ENCODE measurements at regions not wholly inside any gene's neighbourhood (a gene's known extent, or its start where the extent isn't known, plus 50 kb on each side); places are given as distances from the start of the nearest gene placed in this dataset.
A peak's percentile ranks its signal among the peaks of the same experiment; 100 is the strongest.
"Not testable (repeated sequence)": the region's sequence is repeated elsewhere in the genome, so short reads cannot be mapped to it uniquely, and the experiment has no call there.

DNA sequence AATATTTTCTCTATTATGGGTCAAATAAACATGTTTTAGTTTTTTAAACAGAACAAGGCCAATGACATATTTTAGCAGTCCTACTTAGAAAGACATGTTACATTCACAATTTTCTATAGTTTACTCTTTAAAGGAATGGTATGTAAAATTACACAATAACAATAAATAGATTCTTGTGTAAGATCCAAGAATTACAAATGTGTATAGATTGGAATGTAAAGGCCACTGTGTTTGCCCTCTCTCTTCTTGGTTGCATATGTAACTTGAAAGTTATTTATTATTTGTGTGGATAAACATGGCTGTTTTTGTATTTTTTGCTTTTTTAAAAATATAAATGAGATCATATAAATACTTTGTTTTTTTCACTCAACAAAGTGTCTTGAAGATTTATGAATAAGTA, 979.3 kb upstream of the CELF2 start:
- DNase-seq (ENCODE audit: low read depth): peak; percentile 10

DNA sequence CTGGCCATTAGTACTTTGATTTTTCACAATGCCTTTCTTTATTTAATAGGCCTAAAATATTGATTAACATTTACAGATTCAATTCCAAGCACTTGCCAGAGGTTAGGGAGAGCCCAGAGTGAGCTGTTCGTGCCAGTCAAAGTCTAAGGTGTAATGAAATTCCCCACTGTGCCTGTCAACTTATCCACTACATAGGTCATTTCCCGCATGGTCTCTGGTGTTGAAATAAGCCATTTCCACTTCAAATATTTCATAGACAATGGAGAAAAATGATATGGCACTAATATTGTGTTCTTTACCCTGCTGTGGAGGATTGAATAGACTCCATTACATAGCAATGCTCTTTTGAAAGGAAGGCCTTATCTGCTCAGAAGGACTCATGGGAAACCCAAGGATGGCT, 978.1 kb upstream of the CELF2 start:
- no peak for DNase-seq (ENCODE audit: low read depth)

DNA sequence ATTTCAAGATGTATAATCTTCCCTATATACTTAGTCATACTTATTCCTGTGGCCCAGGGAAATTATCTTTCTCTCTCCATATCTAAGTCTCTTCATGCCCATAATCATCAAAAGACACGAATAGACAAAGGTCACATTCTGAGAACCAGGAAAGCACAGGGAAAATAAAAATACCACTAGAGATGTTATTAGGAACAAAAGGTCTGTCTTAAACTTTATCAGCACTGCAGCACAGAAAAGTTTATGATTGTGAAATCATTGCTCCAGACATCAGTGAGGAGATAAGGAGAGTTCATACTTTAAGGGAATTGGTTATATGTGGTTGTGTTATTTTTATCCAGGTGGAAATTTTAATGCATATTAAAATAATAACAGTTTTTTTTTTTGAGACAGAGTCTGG, 974.6 kb upstream of the CELF2 start:
- no peak for DNase-seq (ENCODE audit: low read depth)

DNA sequence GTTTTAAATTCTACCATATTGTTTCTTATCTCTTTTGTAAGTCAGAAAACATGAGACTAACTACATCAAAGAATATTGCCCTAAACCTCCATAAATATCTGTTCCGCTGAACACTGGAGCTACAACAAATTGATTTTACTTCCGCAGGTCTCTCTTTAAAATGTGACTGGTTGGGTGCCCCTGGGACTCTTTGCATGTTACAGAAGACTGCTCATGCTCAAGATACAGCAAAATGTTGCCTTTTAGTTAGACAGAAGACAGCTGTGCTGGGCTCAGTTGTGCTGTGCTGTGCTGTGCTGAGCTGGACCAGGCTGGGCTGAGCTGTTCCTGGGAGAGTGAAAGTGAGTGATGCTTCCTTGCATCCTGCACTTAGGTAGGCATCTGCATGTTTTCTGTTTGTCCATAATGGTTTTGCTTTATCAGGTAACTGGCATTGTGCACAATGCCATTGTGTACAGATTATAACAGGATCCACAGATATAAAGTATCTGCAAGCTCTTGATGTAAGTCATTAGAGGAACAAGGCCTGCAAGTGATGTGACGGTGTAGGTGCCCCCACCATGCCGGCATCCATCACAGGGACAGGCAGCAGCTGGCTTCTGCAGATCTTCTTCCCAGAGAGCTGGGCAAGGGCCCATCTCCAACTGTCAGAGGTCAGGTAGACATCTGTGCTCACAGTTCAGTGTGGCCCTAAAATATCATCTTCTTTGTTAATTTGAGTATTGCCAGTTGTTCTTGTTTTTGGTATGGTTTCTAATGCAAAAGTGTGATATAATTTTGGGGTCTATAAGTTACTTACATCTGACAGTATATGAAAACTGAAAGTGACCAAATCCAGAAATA, 972.5 kb upstream of the CELF2 start:
- no peak for DNase-seq (ENCODE audit: low read depth)

DNA sequence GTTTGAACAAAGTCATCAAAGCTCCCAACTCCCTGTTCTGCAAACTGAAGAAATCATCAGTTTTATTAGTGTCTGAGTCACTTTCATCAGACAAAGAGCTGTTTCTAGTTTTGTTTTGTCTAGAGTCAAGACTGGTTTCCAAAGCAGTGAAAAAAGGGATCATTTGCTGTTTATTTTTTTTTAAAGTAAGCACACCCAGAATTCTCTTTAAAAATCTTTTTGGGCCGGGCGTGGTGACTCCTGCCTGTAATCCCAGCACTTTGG, 972.0 kb upstream of the CELF2 start:
- DNase-seq (ENCODE audit: low read depth): peak; percentile 33

DNA sequence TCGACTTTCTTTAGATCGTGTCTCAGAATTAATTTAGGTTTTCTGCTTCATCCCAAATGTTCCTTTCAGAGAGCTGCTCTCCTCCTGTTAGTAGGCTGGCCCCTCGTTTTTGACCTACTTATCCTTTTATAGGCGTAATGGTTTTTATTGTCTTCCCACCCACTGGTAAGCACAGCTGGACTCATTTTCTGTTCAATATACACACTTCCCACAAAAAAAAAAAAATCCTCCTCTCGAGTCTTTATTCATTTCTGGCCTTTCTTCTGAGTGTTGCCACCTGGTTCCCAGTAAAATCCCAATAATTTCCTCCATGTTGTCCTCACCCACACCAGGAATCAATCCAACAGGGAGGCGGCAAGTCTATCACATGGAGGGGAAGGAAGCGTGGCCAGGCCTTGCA, 970.2 kb upstream of the CELF2 start:
- no peak for DNase-seq (ENCODE audit: low read depth)

DNA sequence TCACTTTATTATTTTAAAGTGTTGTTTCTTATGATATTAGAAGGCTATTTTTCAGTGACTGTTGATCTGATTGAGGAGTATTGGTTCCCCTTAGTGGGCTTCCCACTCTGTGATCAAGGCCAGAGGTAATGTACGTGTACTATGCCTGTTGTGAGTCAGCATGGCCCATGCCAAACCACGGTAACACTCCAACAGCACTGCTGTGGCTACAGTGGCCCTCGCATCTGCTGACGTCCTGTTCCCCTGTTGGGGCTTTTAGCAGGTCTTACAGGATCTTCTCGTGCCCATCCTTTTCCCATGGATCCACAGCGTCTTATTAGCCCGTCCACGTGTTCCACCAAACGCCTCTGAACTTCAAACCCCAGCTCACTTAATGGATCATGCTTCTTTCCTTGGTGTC, 964.6 kb upstream of the CELF2 start:
- DNase-seq (ENCODE audit: low read depth): no peak

DNA sequence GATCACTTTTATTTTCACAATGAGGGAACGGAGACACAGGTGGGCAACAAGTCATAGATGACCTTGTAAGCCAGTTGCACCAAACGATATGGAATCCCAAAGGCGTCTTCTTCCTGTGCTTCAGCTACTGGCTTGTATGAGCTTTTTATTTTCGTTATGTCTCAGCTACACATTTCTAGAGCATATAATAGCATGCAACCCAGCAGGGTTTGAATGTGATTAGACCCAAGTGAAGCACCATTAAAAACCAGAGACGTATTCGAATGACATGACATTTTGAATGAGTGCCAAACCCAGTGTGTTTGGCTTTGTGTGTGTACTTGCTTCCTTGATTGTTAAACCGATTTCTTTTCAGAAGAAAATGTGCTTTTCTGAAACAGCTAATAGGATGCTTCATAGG, 963.2 kb upstream of the CELF2 start:
- DNase-seq (ENCODE audit: low read depth): no peak

DNA sequence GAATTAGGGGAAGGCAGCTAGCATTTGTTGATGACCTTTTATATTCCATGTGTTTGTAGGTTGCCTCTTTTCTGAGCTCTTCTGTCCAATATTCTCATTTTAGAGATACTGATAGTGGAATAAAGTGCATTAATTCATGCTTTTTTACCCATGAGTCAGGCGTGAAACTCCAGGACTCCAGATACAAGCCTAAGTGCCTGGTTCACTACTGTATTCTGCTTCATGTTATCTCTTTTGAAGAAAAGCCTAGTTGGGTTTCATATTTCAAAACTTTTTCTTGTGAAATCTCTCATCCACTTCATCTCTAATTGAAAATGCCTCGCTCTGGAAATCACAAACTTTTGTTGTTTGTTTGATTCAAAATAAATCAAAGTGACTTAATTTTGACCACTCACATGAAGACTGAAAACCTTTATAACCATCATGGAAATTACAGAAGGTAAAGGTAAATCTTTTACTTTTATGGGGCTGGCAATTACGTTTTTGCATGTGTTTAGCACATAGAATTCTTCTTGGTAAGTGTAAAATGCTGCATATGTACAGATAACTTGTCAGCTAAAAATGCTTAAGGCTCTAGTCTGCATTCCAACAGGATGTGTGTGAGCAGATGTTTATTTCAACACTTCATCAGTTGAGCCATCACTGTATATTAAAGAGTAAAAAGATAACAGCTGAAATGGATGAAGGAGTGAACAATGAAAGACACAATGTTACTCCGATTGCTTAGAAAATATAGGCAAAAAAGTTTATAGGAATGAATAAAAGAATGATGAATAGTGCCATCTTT, 961.8 kb upstream of the CELF2 start:
- DNase-seq (ENCODE audit: low read depth): peak; percentile 12

DNA sequence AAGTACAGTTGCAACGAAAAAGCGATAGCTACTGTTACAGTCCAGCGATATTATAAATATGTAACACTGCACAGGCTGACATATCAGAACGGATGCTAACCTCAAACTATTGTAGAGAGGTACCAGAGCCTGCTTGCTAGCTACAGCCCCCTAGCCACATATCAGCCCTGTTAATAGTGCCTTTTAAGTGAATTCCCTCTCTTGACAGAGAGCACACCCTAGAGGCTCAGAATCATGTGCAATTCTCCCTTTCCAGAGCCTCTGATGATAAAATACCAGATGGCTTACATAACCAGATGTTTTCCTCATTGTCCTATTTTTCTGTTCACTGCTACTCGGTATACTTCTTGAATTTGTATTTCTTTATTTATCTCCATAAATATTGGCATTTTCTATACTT, 960.7 kb upstream of the CELF2 start:
- DNase-seq (ENCODE audit: low read depth): peak; percentile 7

DNA sequence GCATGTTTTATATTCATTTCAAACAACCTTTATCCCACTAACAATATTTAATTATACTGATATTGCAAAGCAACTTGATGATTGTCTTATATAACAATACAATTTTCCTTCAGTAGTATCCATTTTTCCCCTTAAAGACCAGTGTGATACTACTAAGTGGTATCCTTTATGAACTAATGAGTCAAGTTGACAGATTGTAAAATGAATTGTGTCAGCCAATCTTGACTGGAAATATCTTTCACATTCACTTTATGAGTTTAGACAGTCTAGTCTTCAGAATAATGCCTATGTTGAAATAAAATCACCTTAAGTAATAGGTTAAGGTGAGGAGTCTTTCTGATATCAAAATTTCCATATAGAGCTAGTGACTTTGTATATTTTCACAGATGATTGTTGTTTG, 950.0 kb upstream of the CELF2 start:
- DNase-seq (ENCODE audit: low read depth): no peak

DNA sequence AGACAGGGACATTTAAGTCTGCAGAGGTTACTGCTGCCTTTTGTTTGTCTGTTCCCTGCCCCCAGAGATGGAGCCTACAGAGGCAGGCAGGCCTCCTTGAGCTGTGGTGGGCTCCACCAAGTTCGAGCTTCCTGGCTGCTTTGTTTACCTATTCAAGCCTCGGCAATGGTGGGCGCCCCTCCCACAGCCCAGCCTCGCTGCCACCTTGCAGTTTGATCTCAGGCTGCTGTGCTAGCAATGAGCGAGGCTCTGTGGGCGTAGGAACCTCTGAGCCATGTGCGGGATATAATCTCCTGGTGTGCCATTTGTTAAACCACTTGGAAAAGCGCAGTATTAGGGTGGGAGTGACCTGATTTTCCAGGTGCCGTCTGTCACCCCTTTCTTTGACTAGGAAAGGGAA, 942.8 kb upstream of the CELF2 start:
- DNase-seq (ENCODE audit: low read depth): not testable (repeated sequence)

DNA sequence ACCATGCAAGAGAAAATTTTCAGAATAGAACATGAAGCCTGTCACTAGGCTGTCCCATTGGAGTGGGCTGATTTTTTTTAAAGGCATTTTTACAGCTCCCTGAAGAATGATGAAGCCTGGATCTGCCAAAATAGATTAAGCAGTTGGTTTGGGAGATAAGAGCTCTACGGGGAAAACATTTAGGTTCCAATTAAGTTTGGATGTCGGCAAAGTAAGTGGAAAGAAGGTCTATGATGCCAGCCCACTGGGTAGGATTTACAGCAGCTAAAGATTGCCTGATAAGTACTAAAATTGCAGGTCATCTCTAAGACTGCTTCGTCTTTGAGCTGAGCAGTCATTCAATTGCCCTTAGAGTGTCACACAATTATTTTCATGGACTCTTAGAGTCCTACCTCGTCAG, 939.2 kb upstream of the CELF2 start:
- DNase-seq (ENCODE audit: low read depth): no peak

DNA sequence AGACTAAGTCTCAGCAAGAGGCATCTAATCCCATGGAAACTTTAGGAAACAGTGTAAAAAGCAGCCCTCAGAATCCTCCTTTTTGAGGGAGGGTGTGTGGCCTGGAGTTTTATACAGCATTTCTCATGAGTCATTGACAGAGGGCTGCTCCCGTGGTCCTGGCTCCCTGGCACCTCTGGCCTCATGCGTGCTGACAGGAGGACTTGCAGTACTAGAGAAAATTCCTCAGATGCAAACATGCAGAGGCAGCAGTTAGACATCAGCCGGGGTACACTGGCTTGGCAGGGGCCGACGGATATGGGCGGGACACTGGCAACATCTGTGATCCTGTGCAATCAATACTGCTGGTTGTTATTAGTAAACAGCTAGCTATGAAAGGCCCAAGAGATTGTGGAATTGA, 925.1 kb upstream of the CELF2 start:
- DNase-seq (ENCODE audit: low read depth): peak; percentile 6

DNA sequence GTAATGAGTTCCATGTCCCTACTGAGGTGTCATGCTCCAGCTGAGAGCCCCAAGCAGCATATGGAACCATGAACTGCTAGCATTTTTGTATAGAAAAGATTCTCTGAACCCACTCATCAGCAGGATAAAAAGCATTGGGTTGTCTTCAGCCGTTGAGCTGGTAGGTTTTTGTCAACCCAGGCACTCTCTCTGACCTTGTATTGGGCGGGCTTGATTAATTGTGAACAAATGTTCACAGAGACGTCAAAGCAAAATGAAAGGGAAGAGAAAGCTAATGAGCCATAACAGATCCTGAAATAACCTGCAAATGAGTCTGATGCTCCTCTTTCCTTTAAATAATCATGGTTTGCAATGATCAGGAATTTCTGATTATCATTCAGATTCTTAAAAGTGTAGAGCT, 924.7 kb upstream of the CELF2 start:
- no peak for DNase-seq (ENCODE audit: low read depth)

DNA sequence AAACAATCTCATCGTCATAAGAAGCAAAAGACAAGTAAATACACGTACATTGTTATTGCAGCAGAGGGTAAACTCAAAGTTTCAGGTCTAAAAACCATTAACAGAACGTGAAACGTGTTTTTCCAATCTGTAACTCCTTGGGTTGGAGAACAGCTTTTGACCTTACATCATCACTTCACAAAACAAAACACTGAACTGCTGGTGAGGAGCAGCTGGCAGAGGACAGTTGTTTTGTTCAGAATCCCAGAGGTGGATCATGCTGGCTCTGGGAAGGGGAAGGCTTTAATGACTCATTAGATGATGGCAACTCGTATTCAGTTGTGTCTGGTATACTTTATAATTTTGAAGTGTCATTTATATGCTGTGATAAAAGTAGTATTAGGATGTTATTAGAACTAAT, 923.0 kb upstream of the CELF2 start:
- no peak for DNase-seq (ENCODE audit: low read depth)

DNA sequence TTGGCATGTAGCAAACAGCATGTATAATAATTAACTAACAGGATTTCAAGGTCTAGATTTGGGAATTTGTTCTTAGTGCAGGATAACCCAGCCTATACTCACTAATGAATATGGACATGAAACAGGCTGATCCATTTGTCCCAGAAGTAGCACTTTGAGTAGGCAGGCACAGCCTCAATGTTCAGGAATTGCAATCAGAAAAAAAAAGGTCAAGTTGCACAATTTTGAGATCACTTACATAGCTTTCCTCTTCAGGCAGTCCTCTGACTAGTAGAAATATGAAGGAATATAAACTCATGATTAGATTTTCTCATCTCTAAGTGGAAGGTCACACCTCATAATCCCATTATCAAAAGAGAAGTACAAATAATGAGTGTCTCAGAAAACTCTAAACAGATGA, 921.4 kb upstream of the CELF2 start:
- no peak for DNase-seq (ENCODE audit: low read depth)

DNA sequence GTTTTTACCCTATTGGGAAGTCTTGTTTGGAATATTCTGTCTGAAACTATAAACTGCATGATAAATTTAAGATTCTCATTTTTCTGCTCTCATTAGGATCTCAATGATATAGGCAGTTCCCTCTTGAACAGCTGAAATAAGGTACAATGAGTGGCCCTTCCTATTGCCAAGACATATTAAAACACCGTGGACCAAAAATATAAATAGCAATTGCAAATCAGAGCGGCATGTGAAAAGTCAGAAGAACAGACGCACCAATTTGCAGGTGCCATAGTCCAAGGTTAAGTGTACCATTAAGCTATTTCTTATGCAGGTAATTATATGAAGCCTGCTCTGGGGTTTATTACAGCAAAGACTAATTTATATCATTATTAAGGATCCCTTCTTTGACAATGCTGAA, 920.8 kb upstream of the CELF2 start:
- no peak for DNase-seq (ENCODE audit: low read depth)

DNA sequence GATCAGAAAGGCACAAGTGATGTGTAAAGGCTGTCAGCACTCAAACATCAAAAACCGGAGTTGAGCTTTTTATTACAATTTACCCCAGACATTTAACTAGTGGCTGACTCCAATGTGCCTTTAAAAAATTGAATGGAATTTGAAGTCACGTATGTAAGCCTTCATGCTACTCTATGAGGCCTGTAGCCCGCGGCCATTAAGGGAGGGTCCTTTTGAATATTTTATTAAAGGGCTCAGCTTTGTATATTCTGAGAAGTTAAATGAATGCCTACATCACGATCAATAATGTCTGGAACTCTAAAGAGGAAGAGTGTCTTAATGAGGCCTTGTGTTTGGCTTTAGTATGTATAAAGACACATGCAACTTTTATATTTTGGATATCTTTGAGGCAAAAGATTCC, 916.6 kb upstream of the CELF2 start:
- DNase-seq (ENCODE audit: low read depth): no peak

DNA sequence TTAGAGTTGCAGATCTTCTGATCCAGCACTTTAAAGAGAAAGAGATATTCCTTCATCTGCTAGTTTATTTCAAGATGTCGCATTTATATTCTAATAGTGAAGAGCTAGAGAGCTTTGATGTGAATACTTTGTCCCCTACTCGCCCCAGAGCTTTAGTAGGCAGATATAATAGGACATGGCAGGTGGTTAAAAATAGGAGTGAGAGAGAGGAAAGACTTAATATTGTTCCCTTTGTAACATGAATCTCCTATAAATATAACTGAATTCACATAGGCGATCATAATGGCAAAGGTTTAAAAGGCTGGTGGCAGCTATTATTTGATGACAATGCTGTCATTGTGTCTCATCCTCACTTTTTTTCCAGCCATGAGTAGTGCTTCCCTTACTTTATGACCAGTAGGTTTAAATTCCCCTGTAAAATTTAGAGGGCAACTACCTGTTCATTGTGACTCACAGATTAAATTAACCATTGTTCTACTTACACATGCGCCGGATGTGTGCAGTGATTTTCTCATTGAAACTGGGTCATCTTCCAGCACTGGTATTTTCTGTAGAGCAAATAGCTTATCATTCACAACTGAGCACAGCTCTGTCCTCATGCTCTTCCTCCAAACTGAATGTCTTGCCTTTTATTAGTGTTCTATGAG, 906.7 kb upstream of the CELF2 start:
- no peak for DNase-seq (ENCODE audit: low read depth)

DNA sequence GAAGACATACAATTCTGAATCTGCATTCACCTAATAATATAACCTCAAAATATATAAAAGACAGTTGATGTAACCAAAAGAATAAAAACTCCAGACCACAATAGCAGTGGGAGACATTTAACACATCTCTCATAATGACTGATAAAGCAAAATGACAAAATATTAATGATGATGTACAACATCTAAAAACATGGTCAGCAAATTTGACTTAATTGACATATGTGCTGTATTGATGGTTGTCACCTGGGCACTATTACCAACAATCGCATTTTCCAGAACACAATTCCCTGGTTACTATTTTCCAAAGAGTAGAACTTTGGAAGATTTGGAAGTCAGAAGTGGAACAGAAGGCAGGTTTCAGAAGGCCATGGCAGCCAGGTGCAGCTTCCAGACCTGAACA, 899.5 kb upstream of the CELF2 start:
- DNase-seq (ENCODE audit: low read depth): no peak

DNA sequence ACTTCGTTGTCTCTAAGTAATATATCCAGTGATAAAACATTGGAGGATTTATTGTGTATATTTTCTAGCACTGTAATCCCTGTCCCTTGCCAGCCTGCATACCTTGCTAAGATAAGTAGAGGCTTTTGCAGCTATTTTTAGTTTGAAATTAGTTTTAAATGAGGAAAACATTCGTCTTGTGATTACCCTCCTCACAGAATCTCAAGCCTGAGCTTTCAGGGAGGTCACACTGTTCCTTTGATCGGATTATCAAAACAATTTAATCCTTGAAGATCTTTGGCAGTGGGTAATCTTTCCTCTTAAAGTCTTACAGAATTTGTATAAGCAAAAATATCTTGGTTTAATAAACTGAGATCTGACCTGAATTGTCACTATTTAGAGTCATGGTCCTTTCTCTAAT, 897.0 kb upstream of the CELF2 start:
- DNase-seq (ENCODE audit: low read depth): no peak

DNA sequence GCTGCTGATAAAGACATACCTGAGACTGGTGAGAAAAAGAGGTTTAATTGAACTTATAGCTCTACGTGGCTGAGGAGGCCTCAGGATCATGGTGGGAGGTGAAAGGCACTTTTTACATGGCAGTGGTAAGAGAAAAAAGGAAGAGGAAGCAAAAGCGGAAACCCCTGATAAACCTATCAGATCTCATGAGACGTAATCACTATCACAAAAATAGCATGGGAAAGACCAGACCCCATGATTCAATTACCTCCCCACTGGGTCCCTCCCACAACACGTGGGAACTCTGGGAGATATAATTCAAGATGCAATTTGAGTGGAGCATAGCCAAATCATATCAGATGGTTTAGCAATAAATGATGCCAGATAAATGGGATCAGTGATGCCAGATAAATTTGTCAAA, 892.0 kb upstream of the CELF2 start:
- no peak for DNase-seq (ENCODE audit: low read depth)
